Activated T-helper 2 cell treated with anti-CD3 and anti-CD28 coated beads, Interferon-gamma antibody, Interleukin-2, Interleukin-4, amounts not matched to agents 10 μg/mL and 5 μg/mL and 100 μg/mL, durations not matched to agents 14 hours and 24 hours and 36 hours (primary cell): ENCODE measurements at regions not wholly inside any gene's neighbourhood (a gene's known extent, or its start where the extent isn't known, plus 50 kb on each side); places are given as distances from the start of the nearest gene placed in this dataset.
"Not testable (repeated sequence)": the region's sequence is repeated elsewhere in the genome, so short reads cannot be mapped to it uniquely, and the experiment has no call there.

Experiments used
- DNase-seq: peaks from one replicate; pipeline ENCODE4 v3.0.0; 2021; ENCODE audit warnings: low spot score
- H3K27ac Mint-ChIP-seq: one replicate; pipeline ENCODE4 v1.8.0; 2021; ENCODE audit warnings: mixed read lengths
- H3K27me3 Mint-ChIP-seq: one replicate; pipeline ENCODE4 v1.8.0; 2021; ENCODE audit warnings: low read depth, mixed read lengths
- H3K36me3 Mint-ChIP-seq: one replicate; pipeline ENCODE4 v1.8.0; 2021; ENCODE audit warnings: low read depth, mixed read lengths
- H3K4me1 Mint-ChIP-seq: one replicate; pipeline ENCODE4 v1.8.0; 2021; ENCODE audit warnings: low read depth, mixed read lengths
- H3K4me3 Mint-ChIP-seq: one replicate; pipeline ENCODE4 v1.8.0; 2021; ENCODE audit warnings: low read depth, mild to moderate bottlenecking, moderate library complexity, mixed read lengths
- H3K9me3 Mint-ChIP-seq: one replicate; pipeline ENCODE4 v1.8.0; 2021; ENCODE audit warnings: mixed read lengths
- intact Hi-C: fragments of 100-400 bp; cut with micrococcal nuclease; formaldehyde crosslinking; loops from one replicate; pipeline ENCODE4 v1.15.1; 2023

GRCh38 chr4:138796761-138797160, 218.8 kb upstream of the NOCT start:
- DNase-seq = no peak
- Mint-ChIP-seq H3K36me3 (no peaks in the 10 kb centered on the region), H3K27me3 (no peaks in the 10 kb centered on the region), H3K4me3 (no peak overlapping the region), H3K9me3 (no peaks in the 10 kb centered on the region), H3K4me1 (no peaks in the 10 kb centered on the region), H3K27ac (no peak overlapping the region)
- intact Hi-C loops = no loop called here

- H3K9me3 Mint-ChIP-seq = no peaks in the 10 kb centered on the region
- intact Hi-C loops = no loop called here
- H3K36me3 Mint-ChIP-seq = no peaks in the 10 kb centered on the region
- peaks cover 2% of the 10 kb centered on the region for H3K27me3 Mint-ChIP-seq
- no peak for DNase-seq
- H3K4me3 Mint-ChIP-seq = no peak overlapping the region
- H3K4me1 Mint-ChIP-seq = no peaks in the 10 kb centered on the region
- H3K27ac Mint-ChIP-seq = no peak overlapping the region
Observed at GRCh38 chr4:138790706-138791340, 224.8 kb upstream of the NOCT start.

- H3K9me3 Mint-ChIP-seq = no peaks in the 10 kb centered on the region
- H3K27ac Mint-ChIP-seq = no peak overlapping the region
- H3K4me1 Mint-ChIP-seq = no peaks in the 10 kb centered on the region
Observed at GRCh38 chr4:138789796-138790195, 225.8 kb upstream of the NOCT start.

GRCh38 chr4:138788857-138789256, 226.7 kb upstream of the NOCT start:
- H3K27me3 Mint-ChIP-seq = peaks cover 2% of the 10 kb centered on the region
- intact Hi-C loops = no loop called here
- no peaks in the 10 kb centered on the region for H3K9me3 Mint-ChIP-seq
- no peak overlapping the region for H3K27ac Mint-ChIP-seq
- no peaks in the 10 kb centered on the region for H3K36me3 Mint-ChIP-seq
- DNase-seq = no peak
- no peaks in the 10 kb centered on the region for H3K4me1 Mint-ChIP-seq
- no peak overlapping the region for H3K4me3 Mint-ChIP-seq

More at GRCh38 chr4:138789796-138790195, 225.8 kb upstream of the NOCT start:
- DNase-seq = no peak
- Mint-ChIP-seq H3K27me3 (peaks cover 2% of the 10 kb centered on the region), H3K36me3 (no peaks in the 10 kb centered on the region), H3K4me3 (no peak overlapping the region)
- intact Hi-C loops = no loop called here

GRCh38 chr4:138788267-138788790, 227.3 kb upstream of the NOCT start:
- Mint-ChIP-seq H3K4me3 (no peak overlapping the region), H3K9me3 (no peaks in the 10 kb centered on the region), H3K27me3 (peaks cover 2% of the 10 kb centered on the region), H3K4me1 (no peaks in the 10 kb centered on the region), H3K36me3 (no peaks in the 10 kb centered on the region), H3K27ac (no peak overlapping the region)
- no peak for DNase-seq
- intact Hi-C loops = no loop called here

- H3K27me3 Mint-ChIP-seq, H3K36me3 Mint-ChIP-seq, DNase-seq, H3K4me1 Mint-ChIP-seq, H3K9me3 Mint-ChIP-seq, H3K4me3 Mint-ChIP-seq, H3K27ac Mint-ChIP-seq, intact Hi-C loops: not testable (repeated sequence)
Observed at GRCh38 chr4:138779761-138780160, 235.8 kb upstream of the NOCT start.

- H3K36me3 Mint-ChIP-seq = no peaks in the 10 kb centered on the region
Observed at GRCh38 chr4:138775890-138776289, 239.7 kb upstream of the NOCT start.

GRCh38 chr4:138775489-138775888, 240.1 kb upstream of the NOCT start:
- H3K9me3 Mint-ChIP-seq = no peaks in the 10 kb centered on the region
- no peak overlapping the region for H3K27ac Mint-ChIP-seq
- DNase-seq = no peak
- no peaks in the 10 kb centered on the region for H3K36me3 Mint-ChIP-seq
- no peak overlapping the region for H3K4me3 Mint-ChIP-seq
- no peaks in the 10 kb centered on the region for H3K27me3 Mint-ChIP-seq
- intact Hi-C loops = no loop called here
- H3K4me1 Mint-ChIP-seq = no peaks in the 10 kb centered on the region

More at GRCh38 chr4:138775890-138776289, 239.7 kb upstream of the NOCT start:
- Mint-ChIP-seq H3K27ac (no peak overlapping the region), H3K4me1 (no peaks in the 10 kb centered on the region), H3K9me3 (no peaks in the 10 kb centered on the region), H3K27me3 (no peaks in the 10 kb centered on the region), H3K4me3 (no peak overlapping the region)
- intact Hi-C loops = no loop called here
- DNase-seq = no peak

GRCh38 chr4:138774940-138775339, 240.6 kb upstream of the NOCT start:
- no peaks in the 10 kb centered on the region for H3K4me1 Mint-ChIP-seq

GRCh38 chr4:138774125-138774524, 241.5 kb upstream of the NOCT start:
- H3K27me3 Mint-ChIP-seq, H3K4me1 Mint-ChIP-seq, H3K36me3 Mint-ChIP-seq, intact Hi-C loops, H3K27ac Mint-ChIP-seq, H3K9me3 Mint-ChIP-seq, DNase-seq, H3K4me3 Mint-ChIP-seq: not testable (repeated sequence)

More at GRCh38 chr4:138774940-138775339, 240.6 kb upstream of the NOCT start:
- H3K27me3 Mint-ChIP-seq = no peaks in the 10 kb centered on the region
- H3K36me3 Mint-ChIP-seq = no peaks in the 10 kb centered on the region
- no peak overlapping the region for H3K4me3 Mint-ChIP-seq
- H3K27ac Mint-ChIP-seq = no peak overlapping the region
- H3K9me3 Mint-ChIP-seq = no peaks in the 10 kb centered on the region
- intact Hi-C loops = no loop called here
- DNase-seq = no peak

GRCh38 chr4:138773321-138773720, 242.3 kb upstream of the NOCT start:
- H3K27me3 Mint-ChIP-seq = no peaks in the 10 kb centered on the region
- no peaks in the 10 kb centered on the region for H3K36me3 Mint-ChIP-seq
- H3K4me3 Mint-ChIP-seq = no peak overlapping the region
- no peak overlapping the region for H3K27ac Mint-ChIP-seq
- intact Hi-C loops = no loop called here
- no peak for DNase-seq
- no peaks in the 10 kb centered on the region for H3K9me3 Mint-ChIP-seq
- H3K4me1 Mint-ChIP-seq = no peaks in the 10 kb centered on the region

GRCh38 chr4:138772366-138772765, 243.2 kb upstream of the NOCT start:
- H3K27ac Mint-ChIP-seq = no peak overlapping the region
- intact Hi-C loops = no loop called here
- no peak for DNase-seq
- no peaks in the 10 kb centered on the region for H3K4me1 Mint-ChIP-seq
- no peak overlapping the region for H3K4me3 Mint-ChIP-seq
- H3K9me3 Mint-ChIP-seq = no peaks in the 10 kb centered on the region
- H3K27me3 Mint-ChIP-seq = no peaks in the 10 kb centered on the region
- no peaks in the 10 kb centered on the region for H3K36me3 Mint-ChIP-seq

- no peak for DNase-seq
- Mint-ChIP-seq H3K9me3 (no peaks in the 10 kb centered on the region), H3K27ac (no peak overlapping the region), H3K4me1 (no peaks in the 10 kb centered on the region), H3K4me3 (no peak overlapping the region), H3K27me3 (no peaks in the 10 kb centered on the region), H3K36me3 (no peaks in the 10 kb centered on the region)
- intact Hi-C loops = no loop called here
Observed at GRCh38 chr4:138770818-138771217, 244.8 kb upstream of the NOCT start.

GRCh38 chr4:138766332-138766731, 249.2 kb upstream of the NOCT start:
- DNase-seq = no peak
- intact Hi-C loops = no loop called here

More at GRCh38 chr4:138766332-138766731, 249.2 kb upstream of the NOCT start:
- Mint-ChIP-seq H3K27me3 (no peaks in the 10 kb centered on the region), H3K27ac (no peak overlapping the region), H3K36me3 (no peaks in the 10 kb centered on the region), H3K9me3 (no peaks in the 10 kb centered on the region), H3K4me1 (no peaks in the 10 kb centered on the region), H3K4me3 (no peak overlapping the region)
